Mucosa of stomach (tissue), 1 donor: ENCODE measurements at regions not wholly inside any gene's neighbourhood (a gene's known extent, or its start where the extent isn't known, plus 50 kb on each side); places are given as distances from the start of the nearest gene placed in this dataset.

Source experiments
- H3K27me3 ChIP-seq: one replicate; pipeline ENCODE4 v1.7.0; 2013; ENCODE audit warnings: mild to moderate bottlenecking, low read length; ENCODE audit not compliant: control insufficient read depth, insufficient read depth
- H3K36me3 ChIP-seq: one replicate; pipeline ENCODE4 v1.7.0; 2013; ENCODE audit warnings: low read length; ENCODE audit not compliant: control insufficient read depth, insufficient read depth
- H3K4me1 ChIP-seq: one replicate; pipeline ENCODE4 v1.7.0; 2013; ENCODE audit warnings: mild to moderate bottlenecking, low read length; ENCODE audit not compliant: control insufficient read depth, insufficient read depth
- H3K4me3 ChIP-seq: one replicate; pipeline ENCODE4 v1.7.0; 2013; ENCODE audit warnings: low read length
- H3K9ac ChIP-seq: one replicate; pipeline ENCODE4 v1.7.0; 2013; ENCODE audit warnings: mild to moderate bottlenecking, low read length, moderate library complexity
- H3K9me3 ChIP-seq: one replicate; pipeline ENCODE4 v1.7.0; 2013; ENCODE audit warnings: mild to moderate bottlenecking, low read length, moderate library complexity; ENCODE audit not compliant: control insufficient read depth
- donor health status: Pancreatic carcinoma.

- H3K36me3 ChIP-seq, result no peaks in the 10 kb centered on the region
- no peaks in the 10 kb centered on the region for H3K27me3 ChIP-seq
- H3K4me3 ChIP-seq, result no peak overlapping the region
- no peak overlapping the region for H3K9ac ChIP-seq
- H3K4me1 ChIP-seq, result peaks cover 5% of the 10 kb centered on the region
- no peaks in the 10 kb centered on the region for H3K9me3 ChIP-seq
These were observed 303.1 kb downstream of the IRS2 start for GRCh38 chr13:109483284-109483683.

- H3K4me3 ChIP-seq, result no peak overlapping the region
- peaks cover 5% of the 10 kb centered on the region for H3K4me1 ChIP-seq
- H3K9ac ChIP-seq, result no peak overlapping the region
- H3K9me3 ChIP-seq, result no peaks in the 10 kb centered on the region
- H3K27me3 ChIP-seq, result no peaks in the 10 kb centered on the region
- H3K36me3 ChIP-seq, result no peaks in the 10 kb centered on the region
These were observed 305.3 kb downstream of the IRS2 start for GRCh38 chr13:109481040-109481439.

DNA sequence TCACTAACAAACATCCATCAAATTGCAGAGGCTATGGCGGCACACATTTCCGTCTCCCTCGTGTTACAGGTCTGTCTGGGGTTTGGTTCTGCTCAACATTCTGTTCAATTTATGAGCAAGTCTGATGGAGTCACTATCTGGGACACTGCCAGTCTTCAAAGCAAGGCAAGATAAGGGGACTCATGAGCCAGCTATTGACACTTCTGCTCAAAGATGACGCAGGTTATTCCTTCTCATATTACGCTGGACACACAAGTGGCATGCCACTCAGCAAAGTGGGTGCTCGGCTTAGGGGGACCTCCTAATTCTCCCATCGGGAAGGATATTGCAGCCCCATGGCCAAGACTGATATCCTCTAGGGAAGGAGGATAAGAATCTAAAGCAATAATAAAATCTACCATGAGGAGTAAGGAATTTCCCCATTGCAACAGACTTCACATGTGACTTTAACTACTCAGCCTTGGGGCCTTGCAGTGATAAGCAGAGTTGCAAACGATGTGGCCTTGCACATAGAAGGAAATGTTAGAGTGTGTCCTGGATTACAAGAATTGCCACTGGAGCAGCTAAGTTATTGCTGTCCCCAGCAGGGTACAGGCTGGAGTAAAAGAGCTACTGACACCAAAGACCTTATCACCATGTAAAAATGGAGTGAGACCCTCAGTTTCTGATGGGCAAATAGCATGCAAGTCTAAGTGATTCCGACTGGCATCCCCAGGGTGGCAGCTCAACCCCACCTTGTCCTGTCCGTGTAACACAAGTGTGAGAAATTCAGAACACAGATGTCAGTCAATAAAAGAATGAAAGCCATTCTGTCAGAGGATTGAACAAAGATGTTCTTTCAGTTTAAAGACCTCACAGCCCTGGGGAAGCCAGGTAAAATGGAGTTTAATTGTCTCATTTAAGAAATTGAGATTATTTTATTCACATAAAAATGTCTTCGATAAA lies 306.1 kb downstream of the IRS2 start:
- Histone ChIP-seq H3K4me1 (no peaks in the 10 kb centered on the region), H3K9ac (no peak overlapping the region), H3K9me3 (no peaks in the 10 kb centered on the region), H3K4me3 (no peak overlapping the region), H3K27me3 (no peaks in the 10 kb centered on the region), H3K36me3 (no peaks in the 10 kb centered on the region)

DNA sequence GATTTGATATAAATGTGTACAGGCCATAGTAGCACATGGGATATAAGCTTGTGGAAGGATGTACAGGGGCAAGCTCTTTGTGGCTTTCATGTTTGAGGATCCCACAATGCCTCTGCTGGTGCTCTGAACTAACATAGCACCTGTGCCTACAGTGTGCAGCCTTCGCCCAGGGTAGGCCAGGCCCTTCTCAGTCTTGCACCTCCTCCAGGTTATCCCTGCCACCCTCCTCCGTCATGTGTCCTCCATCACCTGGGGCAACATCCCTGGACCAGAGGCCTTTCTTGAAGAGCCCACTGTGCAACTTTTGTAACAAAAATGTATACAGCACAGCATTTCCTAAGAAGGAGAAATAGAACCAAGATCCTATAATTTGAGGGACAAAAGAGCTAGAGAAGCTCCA lies 306.8 kb downstream of the IRS2 start:
- H3K36me3 ChIP-seq, result no peaks in the 10 kb centered on the region
- no peaks in the 10 kb centered on the region for H3K4me1 ChIP-seq
- no peaks in the 10 kb centered on the region for H3K27me3 ChIP-seq
- no peak overlapping the region for H3K4me3 ChIP-seq
- H3K9me3 ChIP-seq, result no peaks in the 10 kb centered on the region
- no peak overlapping the region for H3K9ac ChIP-seq

DNA sequence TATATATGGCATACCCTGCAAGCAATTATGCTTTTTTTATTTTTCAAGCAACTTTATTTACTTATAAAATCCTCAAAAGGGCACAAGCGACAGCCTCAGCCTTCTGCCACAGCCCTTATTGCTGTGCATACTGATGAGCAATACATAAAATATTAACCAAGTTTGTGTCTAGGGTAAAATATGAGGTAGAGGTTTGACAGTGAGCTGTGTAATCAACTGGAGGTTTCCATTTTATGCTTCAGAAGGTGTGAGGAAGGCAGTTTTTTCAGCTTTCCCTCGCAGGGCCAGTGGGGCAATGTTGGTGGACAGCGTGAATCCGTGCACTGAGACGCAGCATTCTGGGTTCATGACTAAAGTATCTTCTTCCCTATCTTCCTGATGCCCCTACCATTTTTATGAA lies 310.4 kb downstream of the IRS2 start:
- Histone ChIP-seq H3K4me1 (no peaks in the 10 kb centered on the region), H3K9ac (no peak overlapping the region), H3K9me3 (no peaks in the 10 kb centered on the region), H3K4me3 (no peak overlapping the region), H3K27me3 (no peaks in the 10 kb centered on the region), H3K36me3 (no peaks in the 10 kb centered on the region)

- H3K4me3 ChIP-seq, result no peak overlapping the region
- no peaks in the 10 kb centered on the region for H3K36me3 ChIP-seq
These were observed 318.3 kb downstream of the IRS2 start for GRCh38 chr13:109468123-109468522.

GRCh38 chr13:109465148-109465547 lies 321.2 kb downstream of the IRS2 start:
- Histone ChIP-seq H3K36me3 (no peaks in the 10 kb centered on the region), H3K4me3 (no peak overlapping the region), H3K27me3 (no peaks in the 10 kb centered on the region), H3K9ac (no peak overlapping the region), H3K4me1 (no peaks in the 10 kb centered on the region), H3K9me3 (no peaks in the 10 kb centered on the region)

More at GRCh38 chr13:109468123-109468522, 318.3 kb downstream of the IRS2 start:
- no peaks in the 10 kb centered on the region for H3K27me3 ChIP-seq
- no peaks in the 10 kb centered on the region for H3K9me3 ChIP-seq
- H3K9ac ChIP-seq, result no peak overlapping the region
- no peaks in the 10 kb centered on the region for H3K4me1 ChIP-seq

DNA sequence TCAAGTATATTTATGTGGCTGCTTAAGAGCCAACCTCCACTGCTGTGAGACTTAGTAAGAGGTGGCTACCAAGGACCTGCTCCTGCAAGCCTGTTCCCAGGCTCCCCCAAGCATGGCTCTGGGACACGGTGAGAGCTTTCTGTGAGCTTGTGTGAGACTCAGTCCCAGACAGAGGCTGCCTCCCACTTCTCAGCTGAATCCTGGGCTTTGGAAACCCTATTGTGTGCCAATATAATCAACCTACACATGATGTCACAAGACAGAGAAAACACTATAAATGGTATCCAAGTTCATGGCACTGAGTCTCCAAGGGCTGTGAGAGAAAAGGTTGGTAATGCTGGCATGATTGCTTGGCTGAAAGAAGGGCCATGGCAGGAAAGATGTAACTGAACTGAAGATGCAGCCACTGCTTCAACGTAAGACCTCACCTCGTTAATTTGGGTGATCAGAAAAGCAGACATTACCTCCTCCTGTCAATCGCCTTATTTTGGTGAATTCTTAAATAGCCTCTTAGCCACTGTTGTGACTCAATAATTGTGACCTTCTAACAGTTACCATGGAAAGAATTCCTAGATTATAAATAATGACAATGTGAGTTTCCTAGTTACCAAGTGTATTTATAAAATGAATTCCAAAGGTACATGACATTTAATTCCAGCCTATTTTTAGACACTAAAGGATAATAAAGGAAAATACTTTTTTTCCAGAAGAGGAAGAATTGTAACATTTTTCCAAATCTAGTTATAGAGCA lies 332.0 kb downstream of the IRS2 start:
- Histone ChIP-seq H3K36me3 (no peaks in the 10 kb centered on the region), H3K4me3 (no peak overlapping the region), H3K9me3 (no peaks in the 10 kb centered on the region), H3K27me3 (no peaks in the 10 kb centered on the region), H3K4me1 (no peaks in the 10 kb centered on the region), H3K9ac (no peak overlapping the region)

- Histone ChIP-seq H3K4me3 (no peak overlapping the region), H3K36me3 (no peaks in the 10 kb centered on the region), H3K27me3 (no peaks in the 10 kb centered on the region), H3K9me3 (no peaks in the 10 kb centered on the region), H3K9ac (no peak overlapping the region), H3K4me1 (no peaks in the 10 kb centered on the region)
These were observed 334.7 kb downstream of the IRS2 start for GRCh38 chr13:109451726-109452125.

- Histone ChIP-seq H3K4me1 (no peaks in the 10 kb centered on the region), H3K27me3 (no peaks in the 10 kb centered on the region), H3K9me3 (no peaks in the 10 kb centered on the region), H3K9ac (no peak overlapping the region), H3K36me3 (no peaks in the 10 kb centered on the region), H3K4me3 (no peak overlapping the region)
These were observed 337.8 kb downstream of the IRS2 start for GRCh38 chr13:109448629-109449028.

DNA sequence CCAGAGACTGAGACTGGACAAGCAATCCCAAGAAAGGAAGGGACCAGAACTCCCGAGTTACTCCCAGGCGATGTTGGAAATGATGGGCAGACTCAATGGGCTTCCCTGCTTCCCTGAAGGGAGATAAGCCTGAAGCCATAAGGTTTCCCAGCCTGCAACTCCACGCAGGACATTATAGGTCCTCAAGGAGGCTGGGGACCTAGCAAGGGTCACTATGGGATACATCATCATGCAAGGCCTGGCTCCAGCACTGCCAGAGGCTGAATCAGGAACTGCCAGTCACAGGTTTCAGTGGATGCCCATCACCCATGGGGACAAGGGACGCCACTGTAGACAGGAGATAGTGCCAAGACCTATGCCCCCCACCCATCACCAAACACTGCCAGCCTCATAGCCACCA lies 338.7 kb downstream of the IRS2 start:
- Histone ChIP-seq H3K9ac (no peak overlapping the region), H3K9me3 (no peaks in the 10 kb centered on the region), H3K4me3 (no peak overlapping the region)

DNA sequence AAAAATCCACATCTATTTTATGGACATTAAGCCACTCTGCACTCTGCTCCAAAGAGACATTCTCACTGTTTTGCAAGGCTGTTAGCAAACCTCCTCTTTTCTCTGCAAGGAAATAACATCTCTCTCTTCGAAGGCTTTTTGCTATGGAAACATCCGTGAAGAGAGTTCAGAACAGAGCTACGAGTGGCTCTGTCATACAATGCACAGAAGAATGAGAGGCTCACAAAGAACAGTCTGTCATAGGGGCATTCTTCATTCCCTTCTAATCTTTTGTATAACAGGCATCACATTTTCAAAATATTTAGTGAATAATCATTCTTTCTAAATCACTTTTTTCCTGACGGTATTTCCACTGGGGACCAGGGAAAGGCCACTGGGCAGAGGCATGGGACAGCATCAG lies 346.1 kb downstream of the IRS2 start:
- no peaks in the 10 kb centered on the region for H3K36me3 ChIP-seq
- no peaks in the 10 kb centered on the region for H3K27me3 ChIP-seq
- H3K4me1 ChIP-seq, result no peaks in the 10 kb centered on the region
- H3K9ac ChIP-seq, result no peak overlapping the region
- H3K4me3 ChIP-seq, result no peak overlapping the region
- no peaks in the 10 kb centered on the region for H3K9me3 ChIP-seq

More for the DNA sequence above, 338.7 kb downstream of the IRS2 start:
- Histone ChIP-seq H3K36me3 (no peaks in the 10 kb centered on the region), H3K4me1 (no peaks in the 10 kb centered on the region), H3K27me3 (no peaks in the 10 kb centered on the region)
